ENCODE measurements at regions not wholly inside any gene's neighbourhood (a gene's known extent, or its start where the extent isn't known, plus 50 kb on each side); places are given as distances from the start of the nearest gene placed in this dataset.

DNA sequence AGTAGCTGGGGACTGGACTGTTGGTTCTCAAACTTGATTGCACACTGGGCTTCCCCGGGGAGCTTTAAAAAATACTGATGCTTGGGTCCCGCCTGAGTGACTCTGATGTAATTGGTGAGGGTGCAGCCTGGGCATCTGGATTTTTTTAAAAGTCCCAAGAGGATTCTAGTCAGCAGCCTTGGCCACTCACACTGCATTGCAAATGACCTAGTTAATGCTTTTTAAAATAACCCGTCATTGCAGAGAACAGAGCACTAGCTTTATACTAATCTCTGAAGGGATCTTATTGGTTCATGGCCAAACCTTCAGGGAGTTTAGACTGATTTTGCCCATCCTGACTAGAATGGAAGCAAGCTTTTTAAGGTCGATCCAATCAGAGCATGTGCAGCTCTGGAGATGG is 310.6 kb upstream of the PROK2 start:
- TF ChIP-seq, protein P1, sequence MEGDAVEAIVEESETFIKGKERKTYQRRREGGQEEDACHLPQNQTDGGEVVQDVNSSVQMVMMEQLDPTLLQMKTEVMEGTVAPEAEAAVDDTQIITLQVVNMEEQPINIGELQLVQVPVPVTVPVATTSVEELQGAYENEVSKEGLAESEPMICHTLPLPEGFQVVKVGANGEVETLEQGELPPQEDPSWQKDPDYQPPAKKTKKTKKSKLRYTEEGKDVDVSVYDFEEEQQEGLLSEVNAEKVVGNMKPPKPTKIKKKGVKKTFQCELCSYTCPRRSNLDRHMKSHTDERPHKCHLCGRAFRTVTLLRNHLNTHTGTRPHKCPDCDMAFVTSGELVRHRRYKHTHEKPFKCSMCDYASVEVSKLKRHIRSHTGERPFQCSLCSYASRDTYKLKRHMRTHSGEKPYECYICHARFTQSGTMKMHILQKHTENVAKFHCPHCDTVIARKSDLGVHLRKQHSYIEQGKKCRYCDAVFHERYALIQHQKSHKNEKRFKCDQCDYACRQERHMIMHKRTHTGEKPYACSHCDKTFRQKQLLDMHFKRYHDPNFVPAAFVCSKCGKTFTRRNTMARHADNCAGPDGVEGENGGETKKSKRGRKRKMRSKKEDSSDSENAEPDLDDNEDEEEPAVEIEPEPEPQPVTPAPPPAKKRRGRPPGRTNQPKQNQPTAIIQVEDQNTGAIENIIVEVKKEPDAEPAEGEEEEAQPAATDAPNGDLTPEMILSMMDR (conservative IDR thresholded peaks at IDR 0.05): no peak
- TF ChIP-seq EZH2 (IDR thresholded peaks at IDR 0.05; ENCODE audit: low read depth): no peak
